Endothelial cell of umbilical vein (primary cell): ENCODE measurements at regions not wholly inside any gene's neighbourhood (a gene's known extent, or its start where the extent isn't known, plus 50 kb on each side); places are given as distances from the start of the nearest gene placed in this dataset.

ENCODE experiments used
- BruUV-seq: library from RNA; stranded (reverse); fragments of 400-500 nt; replicated peaks from 2 replicates; lab custom pipeline; 2021; lab: Mats Ljungman, UMichigan
- CTCF ChIA-PET: fragments of 300-600, 350-600 bp; sonication (Branson Sonifier 250); formaldehyde crosslinking; loops from one replicate; lab custom pipeline; 2021; ENCODE audit warnings: antibody characterized with exemption, inconsistent platforms; lab: Charles Lee
- POLR2A ChIA-PET: fragments of 300-600, 350-600 bp; sonication (Branson Sonifier 250); formaldehyde crosslinking; loops from one replicate; lab custom pipeline; 2021; ENCODE audit warnings: antibody characterized with exemption, inconsistent platforms; lab: Charles Lee
- DNase-seq: peaks from one replicate; pipeline ENCODE4 v3.0.0-alpha.2; 2011; ENCODE audit warnings: low read depth, low spot score
- FAIRE-seq: peaks from 2 replicates; lab custom pipeline; 2011; peaks lifted over from hg19 to GRCh38; lab: Jason Lieb, UNC
- H2AFZ ChIP-seq: 2 replicates; pipeline ENCODE4 v1.6.0; 2012; ENCODE audit warnings: low read depth, low read length, control low read depth, inconsistent platforms
- H3K27ac ChIP-seq: 2 replicates; pipeline ENCODE4 v1.5.1; 2011; ENCODE audit warnings: low read depth, mild to moderate bottlenecking, control low read depth, low read length, moderate library complexity; ENCODE audit not compliant: insufficient read depth
- H3K27me3 ChIP-seq, 2 experiments: 2 replicates each; pipeline versions ENCODE4 v1.6.0 to v1.6.1; 2011; ENCODE audit warnings: low read length in 2 of 2, mixed read lengths in 1 of 2; ENCODE audit not compliant: control insufficient read depth in 2 of 2, insufficient read depth in 2 of 2
- H3K36me3 ChIP-seq, 2 experiments: 2 replicates in 1 of 2; 3 replicates in 1 of 2; pipeline ENCODE4 v1.5.1; 2011; ENCODE audit warnings: low read length in 2 of 2, mild to moderate bottlenecking in 1 of 2, moderate library complexity in 1 of 2; ENCODE audit not compliant: control insufficient read depth in 2 of 2, insufficient read depth in 2 of 2; ENCODE audit errors: extremely low read depth in 1 of 2
- H3K4me1 ChIP-seq: 3 replicates; pipeline ENCODE4 v1.5.1; 2011; ENCODE audit warnings: mild to moderate bottlenecking, low read length; ENCODE audit not compliant: control insufficient read depth, insufficient read depth; ENCODE audit errors: extremely low read depth
- H3K4me2 ChIP-seq: 2 replicates; pipeline ENCODE4 v1.6.1; 2011; ENCODE audit warnings: low read length, control low read depth, mixed read lengths; ENCODE audit not compliant: insufficient read depth
- H3K4me3 ChIP-seq, 3 experiments: fragments of 200-600 bp in 1 of 3; sonication (generic), shearing (Covaris generic) in 1 of 3; replicated peaks in 1 of 3; 2 replicates each; pipeline ENCODE4 v1.5.1; 2011 to 2016; ENCODE audit warnings: control low read depth in 3 of 3, low read length in 3 of 3, mild to moderate bottlenecking in 2 of 3, inconsistent platforms in 1 of 3, low read depth in 1 of 3, moderate library complexity in 1 of 3; ENCODE audit not compliant: insufficient read depth in 1 of 3
- H3K79me2 ChIP-seq: 2 replicates; pipeline ENCODE4 v1.6.0; 2012; ENCODE audit warnings: low read length, inconsistent platforms; ENCODE audit not compliant: control insufficient read depth, insufficient read depth
- H3K9ac ChIP-seq: replicated peaks from 2 replicates; pipeline ENCODE3; 2011; ENCODE audit warnings: low read length, control low read depth; ENCODE audit not compliant: insufficient read depth; ENCODE audit errors: extremely low read depth
- H3K9me1 ChIP-seq: replicated peaks from 3 replicates; pipeline ENCODE4 v1.6.0; 2011; ENCODE audit warnings: mild to moderate bottlenecking, low read length; ENCODE audit not compliant: control insufficient read depth, insufficient read depth; ENCODE audit errors: extremely low read depth
- H3K9me3 ChIP-seq: replicated peaks from 2 replicates; pipeline ENCODE4 v1.5.1; 2012; ENCODE audit warnings: low read length, inconsistent platforms; ENCODE audit not compliant: control insufficient read depth, insufficient read depth
- H4K20me1 ChIP-seq: replicated peaks from 2 replicates; pipeline ENCODE3; 2011; ENCODE audit warnings: mild to moderate bottlenecking, low read length; ENCODE audit not compliant: control insufficient read depth, insufficient read depth; ENCODE audit errors: extremely low read depth
- CTCF ChIP-seq, 2 donors: IDR thresholded peaks; 1 replicate in 1 of 2; 2 replicates in 1 of 2; pipeline ENCODE4 v1.5.1; 2011; ENCODE audit warnings: low read length in 2 of 2, mild to moderate bottlenecking in 2 of 2, moderate library complexity in 2 of 2, control low read depth in 1 of 2, inconsistent platforms in 1 of 2, low read depth in 1 of 2; ENCODE audit not compliant: insufficient read depth in 1 of 2; ENCODE audit errors: extremely low read depth in 1 of 2
- EZH2 ChIP-seq: IDR thresholded peaks from 2 replicates; pipeline ENCODE4 v1.6.1; 2012; ENCODE audit warnings: borderline replicate concordance, low read depth, mild to moderate bottlenecking, moderate library complexity, low read length, inconsistent platforms; ENCODE audit not compliant: severe bottlenecking
- FOS ChIP-seq: IDR thresholded peaks from 2 replicates; pipeline ENCODE4 v1.6.1; 2011; ENCODE audit warnings: mild to moderate bottlenecking, low read length, moderate library complexity, borderline replicate concordance; ENCODE audit not compliant: insufficient read depth
- GATA2 ChIP-seq: IDR thresholded peaks from 2 replicates; pipeline ENCODE4 v1.7.0; 2011; ENCODE audit warnings: low read depth, mild to moderate bottlenecking, moderate library complexity, mixed read lengths, low read length; ENCODE audit not compliant: insufficient read length, insufficient read depth
- JUN ChIP-seq: IDR thresholded peaks from 2 replicates; pipeline ENCODE4 v1.6.1; 2011; ENCODE audit warnings: borderline replicate concordance, low read depth; ENCODE audit not compliant: insufficient read length, insufficient read depth
- MAX ChIP-seq: IDR thresholded peaks from 2 replicates; pipeline ENCODE4 v1.6.1; 2011; ENCODE audit not compliant: insufficient read depth, insufficient read length
- MYC ChIP-seq: IDR thresholded peaks from one replicate; pipeline ENCODE4 v1.6.1; 2011; ENCODE audit warnings: mild to moderate bottlenecking, low read depth, low read length
- POLR2A ChIP-seq: IDR thresholded peaks from 2 replicates; pipeline ENCODE4 v1.6.1; 2012; ENCODE audit warnings: low read depth, mild to moderate bottlenecking, control low read depth, low read length
- POLR2AphosphoS5 ChIP-seq: IDR thresholded peaks from 2 replicates; pipeline ENCODE4 v1.6.1; 2012; ENCODE audit warnings: low read depth, mild to moderate bottlenecking, control low read depth, low read length, moderate library complexity; ENCODE audit not compliant: insufficient read depth
- dilution Hi-C: fragments of 300-500 bp; cut with MboI; formaldehyde crosslinking; loops from one replicate; pipeline ENCODE4 v1.15.0; 2019; ENCODE audit warnings: low sequenced_read_pairs; ENCODE audit not compliant: extremely low pct_ligation_motif_present
- intact Hi-C: fragments of 100-400 bp; cut with micrococcal nuclease; formaldehyde crosslinking; loops from one replicate; pipeline ENCODE4 v1.10.0; 2022

GRCh38 chr22:47547239-47547661 lies 784.8 kb downstream of the TBC1D22A start:
- Histone ChIP-seq H3K79me2 (no peaks in the 10 kb centered on the region), H3K9ac (no peak overlapping the region), H3K9me3 (peaks cover 11% of the 10 kb centered on the region), H3K27me3 (no peaks in the 10 kb centered on the region), H3K4me3 (no peak overlapping the region), H3K36me3 (no peaks in the 10 kb centered on the region), H3K4me1 (no peaks in the 10 kb centered on the region), H3K4me2 (no peak overlapping the region), H2AFZ (no peak overlapping the region), H3K9me1 (no peaks in the 10 kb centered on the region), H4K20me1 (no peaks in the 10 kb centered on the region), H3K27ac (no peak overlapping the region)
- intact Hi-C loops (no loop called here), dilution Hi-C loops (no loop called here)
- POLR2A ChIA-PET = no interaction called here
- CTCF ChIA-PET = no interaction called here
- no peak for TF ChIP-seq JUN
- TF ChIP-seq FOS = no peak
- TF ChIP-seq EZH2 = no peak
- no peak for TF ChIP-seq MAX
- TF ChIP-seq POLR2A = no peak
- no peak for TF ChIP-seq MYC
- TF ChIP-seq GATA2 = no peak
- TF ChIP-seq CTCF (IDR thresholded peaks at IDR 0.05; ENCODE audit: extremely low read depth in 1 of 2, insufficient read depth in 1 of 2, low read depth in 1 of 2, low read length in 2 of 2) = no peak
- no peak for TF ChIP-seq POLR2AphosphoS5
- DNase-seq = no peak
- no peak for FAIRE-seq
- no TSS peak for BruUV-seq
